ENCODE measurements at regions not wholly inside any gene's neighbourhood (a gene's known extent, or its start where the extent isn't known, plus 50 kb on each side); places are given as distances from the start of the nearest gene placed in this dataset.
"Not testable (repeated sequence)": the region's sequence is repeated elsewhere in the genome, so short reads cannot be mapped to it uniquely, and the experiment has no call there.

- TF ChIP-seq EZH2 (IDR thresholded peaks at IDR 0.05; ENCODE audit: insufficient read depth, low read length) = no peak
- TF ChIP-seq, protein P1, sequence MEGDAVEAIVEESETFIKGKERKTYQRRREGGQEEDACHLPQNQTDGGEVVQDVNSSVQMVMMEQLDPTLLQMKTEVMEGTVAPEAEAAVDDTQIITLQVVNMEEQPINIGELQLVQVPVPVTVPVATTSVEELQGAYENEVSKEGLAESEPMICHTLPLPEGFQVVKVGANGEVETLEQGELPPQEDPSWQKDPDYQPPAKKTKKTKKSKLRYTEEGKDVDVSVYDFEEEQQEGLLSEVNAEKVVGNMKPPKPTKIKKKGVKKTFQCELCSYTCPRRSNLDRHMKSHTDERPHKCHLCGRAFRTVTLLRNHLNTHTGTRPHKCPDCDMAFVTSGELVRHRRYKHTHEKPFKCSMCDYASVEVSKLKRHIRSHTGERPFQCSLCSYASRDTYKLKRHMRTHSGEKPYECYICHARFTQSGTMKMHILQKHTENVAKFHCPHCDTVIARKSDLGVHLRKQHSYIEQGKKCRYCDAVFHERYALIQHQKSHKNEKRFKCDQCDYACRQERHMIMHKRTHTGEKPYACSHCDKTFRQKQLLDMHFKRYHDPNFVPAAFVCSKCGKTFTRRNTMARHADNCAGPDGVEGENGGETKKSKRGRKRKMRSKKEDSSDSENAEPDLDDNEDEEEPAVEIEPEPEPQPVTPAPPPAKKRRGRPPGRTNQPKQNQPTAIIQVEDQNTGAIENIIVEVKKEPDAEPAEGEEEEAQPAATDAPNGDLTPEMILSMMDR (IDR thresholded peaks at IDR 0.05; ENCODE audit: insufficient read depth, low read depth, low read length) = no peak
- Mint-ChIP-seq H3K4me1 (ENCODE audit: low read depth, unreplicated experiment) (no peaks in the 10 kb centered on the region), H3K4me3 (ENCODE audit: unreplicated experiment) (no peak overlapping the region), H3K36me3 (ENCODE audit: low read depth, unreplicated experiment) (no peaks in the 10 kb centered on the region), H3K27ac (ENCODE audit: unreplicated experiment) (no peak overlapping the region), H3K27me3 (ENCODE audit: low read depth, unreplicated experiment) (no peaks in the 10 kb centered on the region), H3K9me3 (ENCODE audit: unreplicated experiment) (no peaks in the 10 kb centered on the region)
- Histone ChIP-seq H3K9ac (ENCODE audit: low read length) (no peak overlapping the region), H4K20me1 (ENCODE audit: insufficient read depth, low read length) (no peaks in the 10 kb centered on the region), H3K27ac (ENCODE audit: low read depth, low read length) (no peak overlapping the region), H3K4me2 (ENCODE audit: low read length) (no peak overlapping the region), H3K4me1 (ENCODE audit: insufficient read depth, low read length) (no peaks in the 10 kb centered on the region), H3K4me3 (ENCODE audit: insufficient read depth, low read depth, low read length) (no peak overlapping the region), H3K36me3 (ENCODE audit: insufficient read depth, low read length) (no peaks in the 10 kb centered on the region), H3K27me3 (ENCODE audit: insufficient read depth, low read length) (no peaks in the 10 kb centered on the region), H3K9me3 (ENCODE audit: insufficient read depth, low read depth, low read length) (no peaks in the 10 kb centered on the region), H2AFZ (ENCODE audit: low read depth, low read length) (no peak overlapping the region), H3K79me2 (ENCODE audit: insufficient read depth, low read length) (no peaks in the 10 kb centered on the region)
- DNase-seq (ENCODE audit: low read depth) (no peak), FAIRE-seq (no peak)
These were observed 1249.2 kb downstream of the STIM2 start for GRCh38 chr4:28109801-28110200.

DNA sequence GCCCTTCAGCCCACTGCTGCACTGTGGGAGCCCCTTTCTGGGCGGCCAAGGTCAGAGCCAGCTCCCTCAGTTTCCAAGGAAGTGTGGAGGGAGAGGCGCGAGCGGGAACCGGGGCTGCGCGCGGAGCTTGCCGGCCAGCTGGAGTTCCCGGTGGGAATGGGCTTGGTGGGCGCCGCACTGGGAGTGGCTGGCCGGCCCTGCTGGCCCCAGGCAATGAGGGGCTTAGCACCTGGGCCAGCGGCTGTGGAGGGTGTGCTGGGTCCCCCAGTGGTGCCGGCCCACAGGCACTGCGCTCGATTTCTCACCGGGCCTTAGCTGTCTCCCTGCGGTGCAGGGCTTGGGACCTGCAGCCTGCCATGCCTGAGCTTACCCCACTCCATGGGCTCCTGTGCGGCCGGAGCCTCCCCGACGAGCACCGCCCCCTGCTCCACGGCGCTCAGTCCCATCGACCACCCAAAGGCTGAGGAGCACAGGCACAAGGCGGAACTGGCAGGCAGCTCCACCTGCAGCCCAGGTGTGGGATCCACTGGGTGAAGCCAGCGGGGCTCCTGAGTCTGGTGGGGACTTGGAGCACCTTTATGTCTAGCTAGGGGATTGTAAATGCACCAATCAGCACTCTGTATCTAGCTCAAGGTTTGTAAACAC lies 1252.2 kb downstream of the STIM2 start:
- H3K4me2 ChIP-seq (ENCODE audit: low read length); H3K27me3 Mint-ChIP-seq (ENCODE audit: low read depth, unreplicated experiment); H3K36me3 Mint-ChIP-seq (ENCODE audit: low read depth, unreplicated experiment); H3K9me3 ChIP-seq (ENCODE audit: insufficient read depth, low read depth, low read length); H3K4me1 Mint-ChIP-seq (ENCODE audit: low read depth, unreplicated experiment); FAIRE-seq; H3K79me2 ChIP-seq (ENCODE audit: insufficient read depth, low read length); DNase-seq (ENCODE audit: low read depth); H3K9ac ChIP-seq (ENCODE audit: low read length); H3K27ac Mint-ChIP-seq (ENCODE audit: unreplicated experiment); H3K36me3 ChIP-seq (ENCODE audit: insufficient read depth, low read length); H2AFZ ChIP-seq (ENCODE audit: low read depth, low read length); H4K20me1 ChIP-seq (ENCODE audit: insufficient read depth, low read length); H3K9me3 Mint-ChIP-seq (ENCODE audit: unreplicated experiment); H3K27me3 ChIP-seq (ENCODE audit: insufficient read depth, low read length); H3K4me1 ChIP-seq (ENCODE audit: insufficient read depth, low read length); H3K4me3 ChIP-seq (ENCODE audit: insufficient read depth, low read depth, low read length); H3K27ac ChIP-seq (ENCODE audit: low read depth, low read length); H3K4me3 Mint-ChIP-seq (ENCODE audit: unreplicated experiment): not testable (repeated sequence)

DNA sequence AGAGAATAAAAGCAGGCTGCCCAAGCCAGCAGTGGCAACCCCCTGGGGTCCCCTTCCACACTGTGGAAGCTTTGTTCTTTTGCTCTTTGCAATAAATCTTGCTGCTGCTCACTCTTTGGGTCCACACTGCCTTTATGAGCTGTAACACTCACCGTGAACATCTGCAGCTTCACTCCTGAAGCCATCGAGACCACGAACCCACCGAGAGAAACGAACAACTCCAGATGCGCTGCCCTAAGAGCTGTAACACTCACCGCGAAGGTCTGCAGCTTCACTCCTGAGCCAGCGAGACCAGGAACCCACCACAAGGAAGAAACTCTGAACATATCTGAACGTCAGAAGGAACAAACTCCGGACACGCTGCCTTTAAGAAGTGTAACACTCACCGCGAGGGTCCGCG lies 1252.9 kb downstream of the STIM2 start:
- FAIRE-seq; H3K27me3 ChIP-seq (ENCODE audit: insufficient read depth, low read length); H3K4me1 ChIP-seq (ENCODE audit: insufficient read depth, low read length); H3K27me3 Mint-ChIP-seq (ENCODE audit: low read depth, unreplicated experiment); H3K4me2 ChIP-seq (ENCODE audit: low read length); H3K4me3 Mint-ChIP-seq (ENCODE audit: unreplicated experiment); H3K9ac ChIP-seq (ENCODE audit: low read length); H3K27ac Mint-ChIP-seq (ENCODE audit: unreplicated experiment); H2AFZ ChIP-seq (ENCODE audit: low read depth, low read length); DNase-seq (ENCODE audit: low read depth); H3K36me3 ChIP-seq (ENCODE audit: insufficient read depth, low read length); H3K36me3 Mint-ChIP-seq (ENCODE audit: low read depth, unreplicated experiment); H3K9me3 ChIP-seq (ENCODE audit: insufficient read depth, low read depth, low read length); H3K9me3 Mint-ChIP-seq (ENCODE audit: unreplicated experiment); H3K27ac ChIP-seq (ENCODE audit: low read depth, low read length); H3K4me1 Mint-ChIP-seq (ENCODE audit: low read depth, unreplicated experiment); H3K79me2 ChIP-seq (ENCODE audit: insufficient read depth, low read length); H3K4me3 ChIP-seq (ENCODE audit: insufficient read depth, low read depth, low read length); H4K20me1 ChIP-seq (ENCODE audit: insufficient read depth, low read length): not testable (repeated sequence)

- not testable (repeated sequence) for H3K9ac ChIP-seq (ENCODE audit: low read length); H3K4me3 Mint-ChIP-seq (ENCODE audit: unreplicated experiment); H3K27me3 ChIP-seq (ENCODE audit: insufficient read depth, low read length); H2AFZ ChIP-seq (ENCODE audit: low read depth, low read length); H3K27ac ChIP-seq (ENCODE audit: low read depth, low read length); H3K27ac Mint-ChIP-seq (ENCODE audit: unreplicated experiment); H3K9me3 Mint-ChIP-seq (ENCODE audit: unreplicated experiment); H3K4me3 ChIP-seq (ENCODE audit: insufficient read depth, low read depth, low read length); DNase-seq (ENCODE audit: low read depth); H3K79me2 ChIP-seq (ENCODE audit: insufficient read depth, low read length); H4K20me1 ChIP-seq (ENCODE audit: insufficient read depth, low read length); H3K36me3 Mint-ChIP-seq (ENCODE audit: low read depth, unreplicated experiment); H3K9me3 ChIP-seq (ENCODE audit: insufficient read depth, low read depth, low read length); H3K4me2 ChIP-seq (ENCODE audit: low read length); H3K4me1 ChIP-seq (ENCODE audit: insufficient read depth, low read length); FAIRE-seq; H3K4me1 Mint-ChIP-seq (ENCODE audit: low read depth, unreplicated experiment); H3K27me3 Mint-ChIP-seq (ENCODE audit: low read depth, unreplicated experiment); H3K36me3 ChIP-seq (ENCODE audit: insufficient read depth, low read length)
These were observed 1256.0 kb downstream of the STIM2 start for GRCh38 chr4:28116526-28117083.

Data from astrocyte (in vitro differentiated cells and primary cell).